Tibial nerve (tissue), 4 donors: ENCODE measurements at regions not wholly inside any gene's neighbourhood (a gene's known extent, or its start where the extent isn't known, plus 50 kb on each side); places are given as distances from the start of the nearest gene placed in this dataset.

Source experiments
- EP300 ChIP-seq, 2 donors: sonication (generic); formaldehyde crosslinking; IDR thresholded peaks; one replicate each; pipeline ENCODE4 v1.6.1; 2017; ENCODE audit warnings: antibody characterized with exemption in 2 of 2, mild to moderate bottlenecking in 1 of 2
- POLR2A ChIP-seq, 2 donors: fragments of 450-650 bp; IDR thresholded peaks; one replicate each; pipeline ENCODE4 v1.6.1; 2017; ENCODE audit warnings: antibody characterized with exemption in 2 of 2, mild to moderate bottlenecking in 2 of 2, moderate library complexity in 2 of 2
- TF ChIP-seq, protein P1 (sequence below), 5 experiments: fragments of 200-600 bp in 3 of 5; fragments of 450-650 bp in 2 of 5; sonication (generic) in 3 of 5; IDR thresholded peaks; one replicate each; pipeline ENCODE4 v1.5.1; 2016 to 2019; ENCODE audit warnings: antibody characterized with exemption in 5 of 5, mild to moderate bottlenecking in 3 of 5, moderate library complexity in 2 of 5

DNA sequence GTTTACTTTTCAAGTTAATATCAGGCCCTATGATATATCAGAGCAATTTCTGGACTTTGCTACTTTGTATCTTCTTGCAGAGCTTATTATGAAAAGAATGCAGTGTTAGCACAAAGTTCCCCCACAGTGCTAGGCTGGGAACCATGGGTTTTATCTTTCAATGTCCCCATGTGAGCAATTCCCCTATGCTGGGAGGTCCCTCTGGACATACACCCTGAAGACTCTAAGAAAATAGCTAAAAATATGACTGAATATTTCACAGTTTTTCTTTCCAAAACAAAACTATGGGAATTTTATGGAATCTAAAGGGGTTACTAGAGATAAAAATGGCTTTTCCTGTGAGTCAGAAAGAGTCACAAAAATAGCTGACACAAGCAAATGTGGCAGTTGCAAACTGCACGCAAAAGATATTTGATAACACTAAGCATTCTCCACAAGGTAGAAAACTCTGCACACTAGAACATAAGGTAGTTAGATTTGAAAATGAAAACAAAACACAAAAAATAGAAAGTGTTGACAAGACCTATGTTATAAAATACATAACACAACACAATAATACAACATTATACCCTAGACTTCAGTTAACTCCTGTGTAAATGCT, 487.5 kb upstream of the GRIN3A start:
- TF ChIP-seq POLR2A (IDR thresholded peaks at IDR 0.05) (no peak), EP300 (IDR thresholded peaks at IDR 0.05) (no peak)
- TF ChIP-seq, protein P1, sequence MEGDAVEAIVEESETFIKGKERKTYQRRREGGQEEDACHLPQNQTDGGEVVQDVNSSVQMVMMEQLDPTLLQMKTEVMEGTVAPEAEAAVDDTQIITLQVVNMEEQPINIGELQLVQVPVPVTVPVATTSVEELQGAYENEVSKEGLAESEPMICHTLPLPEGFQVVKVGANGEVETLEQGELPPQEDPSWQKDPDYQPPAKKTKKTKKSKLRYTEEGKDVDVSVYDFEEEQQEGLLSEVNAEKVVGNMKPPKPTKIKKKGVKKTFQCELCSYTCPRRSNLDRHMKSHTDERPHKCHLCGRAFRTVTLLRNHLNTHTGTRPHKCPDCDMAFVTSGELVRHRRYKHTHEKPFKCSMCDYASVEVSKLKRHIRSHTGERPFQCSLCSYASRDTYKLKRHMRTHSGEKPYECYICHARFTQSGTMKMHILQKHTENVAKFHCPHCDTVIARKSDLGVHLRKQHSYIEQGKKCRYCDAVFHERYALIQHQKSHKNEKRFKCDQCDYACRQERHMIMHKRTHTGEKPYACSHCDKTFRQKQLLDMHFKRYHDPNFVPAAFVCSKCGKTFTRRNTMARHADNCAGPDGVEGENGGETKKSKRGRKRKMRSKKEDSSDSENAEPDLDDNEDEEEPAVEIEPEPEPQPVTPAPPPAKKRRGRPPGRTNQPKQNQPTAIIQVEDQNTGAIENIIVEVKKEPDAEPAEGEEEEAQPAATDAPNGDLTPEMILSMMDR (IDR thresholded peaks at IDR 0.05), result no peak
